ENCODE measurements at regions not wholly inside any gene's neighbourhood (a gene's known extent, or its start where the extent isn't known, plus 50 kb on each side); places are given as distances from the start of the nearest gene placed in this dataset.

- DNase-seq (ENCODE audit: low read depth) = no peak
Measured at GRCh38 chr3:7793786-7794185, 707.8 kb upstream of the LMCD1 start.

- no peak for DNase-seq (ENCODE audit: low read depth)
Measured at GRCh38 chr3:7798276-7798675, 703.3 kb upstream of the LMCD1 start.

GRCh38 chr3:7800006-7800780, 701.4 kb upstream of the LMCD1 start:
- DNase-seq (ENCODE audit: low read depth) = no peak

GRCh38 chr3:7812490-7812889, 689.1 kb upstream of the LMCD1 start:
- no peak for DNase-seq (ENCODE audit: low read depth)

- no peak for DNase-seq (ENCODE audit: low read depth)
Measured at GRCh38 chr3:7813365-7813764, 688.3 kb upstream of the LMCD1 start.

- DNase-seq (ENCODE audit: low read depth) = no peak
Measured at GRCh38 chr3:7817239-7817638, 684.4 kb upstream of the LMCD1 start.

- no peak for DNase-seq (ENCODE audit: low read depth)
Measured at GRCh38 chr3:7820969-7821368, 680.7 kb upstream of the LMCD1 start.

GRCh38 chr3:7821858-7822257, 679.8 kb upstream of the LMCD1 start:
- no peak for DNase-seq (ENCODE audit: low read depth)

- no peak for DNase-seq (ENCODE audit: low read depth)
Measured at GRCh38 chr3:7841451-7841850, 660.2 kb upstream of the LMCD1 start.

GRCh38 chr3:7843441-7843840, 658.2 kb upstream of the LMCD1 start:
- DNase-seq (ENCODE audit: low read depth) = no peak

GRCh38 chr3:7847021-7847420, 654.6 kb upstream of the LMCD1 start:
- DNase-seq (ENCODE audit: low read depth) = no peak

GRCh38 chr3:7847521-7847920, 654.1 kb upstream of the LMCD1 start:
- no peak for DNase-seq (ENCODE audit: low read depth)

GRCh38 chr3:7854266-7854665, 647.4 kb upstream of the LMCD1 start:
- DNase-seq (ENCODE audit: low read depth) = no peak

- no peak for DNase-seq (ENCODE audit: low read depth)
Measured at GRCh38 chr3:7854721-7855120, 646.9 kb upstream of the LMCD1 start.

- DNase-seq (ENCODE audit: low read depth) = no peak
Measured at GRCh38 chr3:7865611-7866010, 636.0 kb upstream of the LMCD1 start.

GRCh38 chr3:7867587-7867986, 634.0 kb upstream of the LMCD1 start:
- no peak for DNase-seq (ENCODE audit: low read depth)

- DNase-seq (ENCODE audit: low read depth) = no peak
Measured at GRCh38 chr3:7871003-7871560, 630.5 kb upstream of the LMCD1 start.

GRCh38 chr3:7874116-7874515, 627.5 kb upstream of the LMCD1 start:
- no peak for DNase-seq (ENCODE audit: low read depth)

- DNase-seq (ENCODE audit: low read depth) = no peak
Measured at GRCh38 chr3:7875925-7876324, 625.7 kb upstream of the LMCD1 start.

GRCh38 chr3:7876741-7877297, 624.8 kb upstream of the LMCD1 start:
- peak; percentile 10 for DNase-seq (ENCODE audit: low read depth)

GRCh38 chr3:7877312-7877711, 624.3 kb upstream of the LMCD1 start:
- no peak for DNase-seq (ENCODE audit: low read depth)

- no peak for DNase-seq (ENCODE audit: low read depth)
Measured at GRCh38 chr3:7879572-7879971, 622.1 kb upstream of the LMCD1 start.

GRCh38 chr3:7881946-7882345, 619.7 kb upstream of the LMCD1 start:
- no peak for DNase-seq (ENCODE audit: low read depth)

GRCh38 chr3:7897655-7898054, 604.0 kb upstream of the LMCD1 start:
- DNase-seq (ENCODE audit: low read depth) = no peak
